ENCODE measurements at regions not wholly inside any gene's neighbourhood (a gene's known extent, or its start where the extent isn't known, plus 50 kb on each side); places are given as distances from the start of the nearest gene placed in this dataset.
"Not testable (repeated sequence)": the region's sequence is repeated elsewhere in the genome, so short reads cannot be mapped to it uniquely, and the experiment has no call there.

- TF ChIP-seq, protein P1, sequence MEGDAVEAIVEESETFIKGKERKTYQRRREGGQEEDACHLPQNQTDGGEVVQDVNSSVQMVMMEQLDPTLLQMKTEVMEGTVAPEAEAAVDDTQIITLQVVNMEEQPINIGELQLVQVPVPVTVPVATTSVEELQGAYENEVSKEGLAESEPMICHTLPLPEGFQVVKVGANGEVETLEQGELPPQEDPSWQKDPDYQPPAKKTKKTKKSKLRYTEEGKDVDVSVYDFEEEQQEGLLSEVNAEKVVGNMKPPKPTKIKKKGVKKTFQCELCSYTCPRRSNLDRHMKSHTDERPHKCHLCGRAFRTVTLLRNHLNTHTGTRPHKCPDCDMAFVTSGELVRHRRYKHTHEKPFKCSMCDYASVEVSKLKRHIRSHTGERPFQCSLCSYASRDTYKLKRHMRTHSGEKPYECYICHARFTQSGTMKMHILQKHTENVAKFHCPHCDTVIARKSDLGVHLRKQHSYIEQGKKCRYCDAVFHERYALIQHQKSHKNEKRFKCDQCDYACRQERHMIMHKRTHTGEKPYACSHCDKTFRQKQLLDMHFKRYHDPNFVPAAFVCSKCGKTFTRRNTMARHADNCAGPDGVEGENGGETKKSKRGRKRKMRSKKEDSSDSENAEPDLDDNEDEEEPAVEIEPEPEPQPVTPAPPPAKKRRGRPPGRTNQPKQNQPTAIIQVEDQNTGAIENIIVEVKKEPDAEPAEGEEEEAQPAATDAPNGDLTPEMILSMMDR (IDR thresholded peaks at IDR 0.05): peak; percentile 17
- TF ChIP-seq EZH2 (IDR thresholded peaks at IDR 0.05; ENCODE audit: borderline replicate concordance, insufficient read depth, low read depth, low read length, poor library complexity, severe bottlenecking): not testable (repeated sequence)
Observed at GRCh38 chr7:65504504-65505319, 131.1 kb downstream of the ZNF92 start.

Measured in B cell (primary cell).